PC-3 (cell line): ENCODE measurements at regions not wholly inside any gene's neighbourhood (a gene's known extent, or its start where the extent isn't known, plus 50 kb on each side); places are given as distances from the start of the nearest gene placed in this dataset.

ENCODE experiments used
- EZH2 ChIP-seq: fragments of 300-600 bp; sonication (generic); IDR thresholded peaks from one replicate; pipeline ENCODE4 v1.6.1; 2017; ENCODE audit warnings: antibody characterized with exemption, mild to moderate bottlenecking, low read length; ENCODE audit not compliant: unreplicated experiment
- TF ChIP-seq, protein P1 (sequence below): fragments of 300-600 bp; sonication (generic); conservative IDR thresholded peaks from 2 replicates; pipeline ENCODE4 v1.5.1; 2017; ENCODE audit warnings: antibody characterized with exemption, low read depth, mild to moderate bottlenecking, low read length

DNA sequence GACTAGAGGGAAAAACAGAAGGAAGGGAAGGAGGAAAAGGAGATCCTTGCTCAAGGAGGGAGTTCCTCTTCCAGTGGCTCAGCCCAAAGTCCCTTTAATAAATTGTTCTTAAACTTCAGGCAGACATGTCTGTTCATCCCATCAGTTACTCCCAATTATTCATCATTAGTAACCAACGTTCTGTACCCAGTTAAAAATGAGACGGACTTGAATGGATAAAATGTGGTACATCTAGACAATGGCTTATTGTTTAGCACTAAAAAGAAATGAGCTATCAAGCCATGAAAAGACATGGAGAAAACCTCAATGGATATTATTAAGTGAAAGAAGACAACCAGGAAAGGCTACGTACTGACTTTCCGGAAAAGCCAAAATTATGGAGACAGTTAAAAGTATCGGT, 50.8 kb upstream of the ACSL3 start:
- TF ChIP-seq, protein P1, sequence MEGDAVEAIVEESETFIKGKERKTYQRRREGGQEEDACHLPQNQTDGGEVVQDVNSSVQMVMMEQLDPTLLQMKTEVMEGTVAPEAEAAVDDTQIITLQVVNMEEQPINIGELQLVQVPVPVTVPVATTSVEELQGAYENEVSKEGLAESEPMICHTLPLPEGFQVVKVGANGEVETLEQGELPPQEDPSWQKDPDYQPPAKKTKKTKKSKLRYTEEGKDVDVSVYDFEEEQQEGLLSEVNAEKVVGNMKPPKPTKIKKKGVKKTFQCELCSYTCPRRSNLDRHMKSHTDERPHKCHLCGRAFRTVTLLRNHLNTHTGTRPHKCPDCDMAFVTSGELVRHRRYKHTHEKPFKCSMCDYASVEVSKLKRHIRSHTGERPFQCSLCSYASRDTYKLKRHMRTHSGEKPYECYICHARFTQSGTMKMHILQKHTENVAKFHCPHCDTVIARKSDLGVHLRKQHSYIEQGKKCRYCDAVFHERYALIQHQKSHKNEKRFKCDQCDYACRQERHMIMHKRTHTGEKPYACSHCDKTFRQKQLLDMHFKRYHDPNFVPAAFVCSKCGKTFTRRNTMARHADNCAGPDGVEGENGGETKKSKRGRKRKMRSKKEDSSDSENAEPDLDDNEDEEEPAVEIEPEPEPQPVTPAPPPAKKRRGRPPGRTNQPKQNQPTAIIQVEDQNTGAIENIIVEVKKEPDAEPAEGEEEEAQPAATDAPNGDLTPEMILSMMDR = no peak
- TF ChIP-seq EZH2 = no peak
